ENCODE measurements at regions not wholly inside any gene's neighbourhood (a gene's known extent, or its start where the extent isn't known, plus 50 kb on each side); places are given as distances from the start of the nearest gene placed in this dataset.

GRCh38 chr18:22345718-22346117 lies 72.0 kb downstream of the CTAGE1 start:
- no peak for DNase-seq
- H3K27ac ChIP-seq, result peak overlapping the region; percentile 97 to 98

DNA sequence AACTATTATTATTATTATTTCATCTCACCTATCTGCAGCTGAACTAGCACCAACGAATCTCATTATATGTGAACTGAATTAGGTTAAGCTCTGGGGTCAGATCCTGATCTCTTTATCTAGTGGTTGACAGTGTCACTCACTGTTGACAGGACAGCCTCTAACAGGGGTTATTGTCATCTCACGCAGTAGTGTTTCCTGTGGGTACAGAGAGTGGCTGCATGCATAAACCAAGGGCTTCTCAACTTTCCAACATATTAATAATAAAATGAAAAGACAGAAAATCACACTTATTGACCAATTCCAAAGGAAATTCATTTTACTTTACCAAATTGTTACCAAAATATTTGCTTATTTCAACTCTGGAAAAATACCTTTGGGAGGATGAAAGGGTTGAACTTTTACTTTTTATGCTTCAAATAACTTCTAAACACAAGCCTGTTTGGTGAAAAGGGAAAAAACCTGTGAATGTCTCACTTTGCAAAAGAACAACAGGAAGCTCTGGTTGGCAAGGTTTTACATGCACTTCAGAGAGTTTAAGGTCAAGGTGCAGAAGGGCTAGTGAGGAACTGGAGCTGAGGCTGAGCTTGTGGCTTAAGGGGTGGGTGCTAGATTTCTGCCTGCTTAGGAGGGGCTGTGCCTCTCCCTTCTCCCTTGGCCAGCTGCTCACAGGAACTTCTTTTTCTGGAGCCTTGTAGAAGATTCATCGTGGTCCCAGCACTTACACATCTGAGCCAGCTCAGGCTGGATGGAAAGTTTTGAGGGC lies 72.6 kb downstream of the CTAGE1 start:
- intact Hi-C loops (cut with DNase I; ENCODE audit: low total_unique reads), result loop anchor here (5.0 kb wide), 3 partner anchors 153 to 212 kb away; no protein-coding TSS in a partner anchor
- Histone ChIP-seq H3K4me1 (peaks cover 0 to 8% of the 10 kb centered on the region in 2 donors), H3K9me3 (no peaks in the 10 kb centered on the region), H3K4me3 (no peak overlapping the region), H3K27me3 (no peaks in the 10 kb centered on the region), H3K36me3 (no peaks in the 10 kb centered on the region), H3K27ac (peak overlapping the region; percentile 97 to 98)
- TF ChIP-seq POLR2A (IDR thresholded peaks at IDR 0.05) (no peak), CTCF (IDR thresholded peaks at IDR 0.05) (no peak)
- no peak for DNase-seq

More at GRCh38 chr18:22345718-22346117, 72.0 kb downstream of the CTAGE1 start:
- Histone ChIP-seq H3K4me3 (no peak overlapping the region), H3K36me3 (no peaks in the 10 kb centered on the region), H3K4me1 (peaks cover 0 to 14% of the 10 kb centered on the region in 2 donors), H3K9me3 (no peaks in the 10 kb centered on the region), H3K27me3 (no peaks in the 10 kb centered on the region)
- intact Hi-C loops (cut with DNase I; ENCODE audit: low total_unique reads), result loop anchor here (5.0 kb wide), 3 partner anchors 153 to 212 kb away; no protein-coding TSS in a partner anchor
- TF ChIP-seq CTCF (IDR thresholded peaks at IDR 0.05), result no peak

DNA sequence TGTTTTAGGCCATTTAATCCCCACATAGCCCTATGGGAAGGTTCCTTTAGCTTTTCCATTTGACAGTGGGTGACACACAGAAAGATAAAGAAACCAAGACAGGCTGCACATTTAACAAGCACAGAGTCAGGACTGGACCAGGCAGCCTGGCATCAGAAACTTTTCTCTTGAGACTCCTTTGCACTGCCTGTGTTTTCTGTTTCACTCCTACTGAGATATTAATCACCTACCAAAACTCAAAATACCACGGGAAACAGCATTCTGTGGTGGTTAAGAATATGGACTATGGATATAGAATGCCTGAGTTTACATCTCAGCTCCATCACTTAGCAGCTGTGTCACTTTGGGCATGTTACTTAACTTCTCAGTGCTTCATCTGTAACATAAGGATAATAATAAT lies 73.3 kb downstream of the CTAGE1 start:
- H3K4me3 ChIP-seq, result no peak overlapping the region

DNA sequence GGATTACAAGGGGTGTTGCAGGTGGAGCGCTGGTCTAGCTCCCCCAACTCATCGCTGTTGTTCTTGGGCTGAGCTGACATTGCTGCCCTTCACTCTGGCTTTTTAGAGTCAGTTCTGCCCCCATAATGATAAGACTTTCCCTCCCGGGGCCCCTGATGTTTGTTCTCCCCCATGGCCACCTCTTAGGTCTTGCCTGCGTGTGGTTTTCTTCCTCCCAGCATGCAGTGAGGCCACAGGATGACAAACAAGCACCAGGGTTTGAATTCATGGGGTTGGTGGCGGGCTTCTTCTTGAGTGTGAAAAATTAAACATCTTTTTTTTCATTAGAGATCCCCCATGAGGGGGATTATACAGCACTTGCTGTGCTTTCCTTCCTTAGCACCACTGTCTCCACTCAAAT lies 74.1 kb downstream of the CTAGE1 start:
- Histone ChIP-seq H3K27ac (peak overlapping the region; percentile 44 to 98), H3K36me3 (no peaks in the 10 kb centered on the region), H3K27me3 (no peaks in the 10 kb centered on the region), H3K4me1 (peaks cover 0 to 6% of the 10 kb centered on the region in 2 donors), H3K9me3 (no peaks in the 10 kb centered on the region), H3K4me3 (no peak overlapping the region)
- no peak for DNase-seq
- intact Hi-C loops (cut with DNase I; ENCODE audit: low total_unique reads), result no loop called here
- TF ChIP-seq CTCF (IDR thresholded peaks at IDR 0.05), result no peak
- TF ChIP-seq POLR2A (IDR thresholded peaks at IDR 0.05), result no peak

More for the DNA sequence above, 73.3 kb downstream of the CTAGE1 start:
- Histone ChIP-seq H3K27me3 (no peaks in the 10 kb centered on the region), H3K9me3 (no peaks in the 10 kb centered on the region), H3K36me3 (no peaks in the 10 kb centered on the region), H3K4me1 (peaks cover 0 to 6% of the 10 kb centered on the region in 2 donors), H3K27ac (peak overlapping the region; percentile 11 to 98)
- DNase-seq, result no peak
- intact Hi-C loops (cut with DNase I; ENCODE audit: low total_unique reads), result no loop called here
- TF ChIP-seq POLR2A (IDR thresholded peaks at IDR 0.05), result no peak
- no peak for TF ChIP-seq CTCF (IDR thresholded peaks at IDR 0.05)

DNA sequence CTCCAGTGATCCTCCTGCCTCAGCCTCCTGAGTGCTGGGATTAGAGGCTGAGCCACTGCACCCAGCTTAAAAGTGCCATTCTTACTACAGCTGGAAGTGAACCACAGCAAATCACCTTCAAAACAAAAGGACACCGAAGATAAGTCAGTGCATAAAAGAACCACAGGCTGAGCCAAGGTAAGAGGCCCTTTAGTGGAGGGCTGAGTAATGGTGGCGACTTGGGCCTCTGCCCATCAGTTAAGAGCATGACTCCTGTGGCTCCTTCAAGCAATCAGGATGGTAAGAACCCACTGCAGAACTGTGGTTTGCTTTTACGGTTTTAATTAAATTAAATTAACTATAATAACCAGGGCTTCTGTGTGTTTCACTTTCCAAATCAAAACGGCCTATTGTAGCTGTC lies 75.1 kb downstream of the CTAGE1 start:
- Histone ChIP-seq H3K27me3 (no peaks in the 10 kb centered on the region), H3K4me1 (peaks cover 6 to 8% of the 10 kb centered on the region in 2 donors), H3K27ac (peak overlapping the region; percentile 44 to 98), H3K4me3 (no peak overlapping the region), H3K9me3 (no peaks in the 10 kb centered on the region), H3K36me3 (no peaks in the 10 kb centered on the region)
- intact Hi-C loops (cut with DNase I; ENCODE audit: low total_unique reads), result no loop called here
- peak; percentile 60 to 83 for DNase-seq
- TF ChIP-seq CTCF (IDR thresholded peaks at IDR 0.05), result no peak
- no peak for TF ChIP-seq POLR2A (IDR thresholded peaks at IDR 0.05)

Data from uterus (tissue), 3 donors.